ENCODE measurements at regions not wholly inside any gene's neighbourhood (a gene's known extent, or its start where the extent isn't known, plus 50 kb on each side); places are given as distances from the start of the nearest gene placed in this dataset.

GRCh38 chr3:53997476-53997875 is 105.8 kb upstream of the SELENOK start:
- in situ Hi-C loops (cut with MboI) (no loop called here), intact Hi-C loops (cut with micrococcal nuclease) (no loop called here)
- FAIRE-seq (no peak), DNase-seq (ENCODE audit: extremely low read depth in 1 of 4, low spot score in 3 of 4) (no peak), ATAC-seq (no peak)
- Histone ChIP-seq H2AFZ (ENCODE audit: low read depth, low read length) (no peak overlapping the region), H3K27me3 (ENCODE audit: control insufficient read depth in 2 of 2, insufficient read depth in 2 of 2, low read length in 2 of 2) (no peaks in the 10 kb centered on the region), H4K20me1 (replicated peaks; ENCODE audit: control insufficient read depth, insufficient read depth, low read length) (no peaks in the 10 kb centered on the region), H3K4me2 (ENCODE audit: insufficient read depth, low read length) (no peak overlapping the region), H3K4me3 (no peak overlapping the region), H3K9me3 (replicated peaks; ENCODE audit: control insufficient read depth, insufficient read depth, low read depth, low read length) (no peaks in the 10 kb centered on the region), H3K27ac (ENCODE audit: extremely low read depth, low read depth, low read length) (no peak overlapping the region), H3K36me3 (ENCODE audit: control insufficient read depth, insufficient read depth, low read length) (no peaks in the 10 kb centered on the region), H3K9ac (ENCODE audit: insufficient read depth in 1 of 2, low read depth in 2 of 2, low read length in 2 of 2) (no peak overlapping the region), H3K4me1 (replicated peaks in 1 of 2; ENCODE audit: control insufficient read depth in 2 of 2, insufficient read depth in 2 of 2, low read length in 2 of 2) (no peaks in the 10 kb centered on the region), H3K79me2 (ENCODE audit: control insufficient read depth, insufficient read depth, low read length) (no peaks in the 10 kb centered on the region), H3K9me1 (ENCODE audit: control insufficient read depth, insufficient read depth, low read length) (no peaks in the 10 kb centered on the region)
- no TSS peak for BruUV-seq (replicated peaks)
- WGBS (ENCODE audit: insufficient coverage, low coverage, missing lambda C conversion rate): 0% methylated on average over 4 of the region's 4 CpGs
- POLR2A ChIA-PET: no interaction called here
- TF ChIP-seq MYC (IDR thresholded peaks at IDR 0.05; ENCODE audit: low read depth, low read length): no peak
- TF ChIP-seq MYC (CRISPR knock-in tag; IDR thresholded peaks at IDR 0.05; ENCODE audit: borderline replicate concordance, low read depth): no peak
- TF ChIP-seq SP1 (CRISPR knock-in tag; IDR thresholded peaks at IDR 0.05): no peak
- TF ChIP-seq SNIP1 (IDR thresholded peaks at IDR 0.05; ENCODE audit: low read depth): no peak
- no peak for TF ChIP-seq CC2D1A (IDR thresholded peaks at IDR 0.05)
- CTCF ChIA-PET (ENCODE audit: low intra/inter-chr PET ratio): no interaction called here

GRCh38 chr3:53996141-53996874 is 104.6 kb upstream of the SELENOK start:
- no peak overlapping the region for H2AFZ ChIP-seq (ENCODE audit: low read depth, low read length)
- 0% methylated on average over 5 of the region's 7 CpGs for WGBS (ENCODE audit: insufficient coverage, low coverage, missing lambda C conversion rate)
- no TSS peak for BruUV-seq (replicated peaks)
- no peaks in the 10 kb centered on the region for H3K4me1 ChIP-seq (replicated peaks in 1 of 2; ENCODE audit: control insufficient read depth in 2 of 2, insufficient read depth in 2 of 2, low read length in 2 of 2)
- H3K9me1 ChIP-seq (ENCODE audit: control insufficient read depth, insufficient read depth, low read length): no peaks in the 10 kb centered on the region
- in situ Hi-C loops (cut with MboI) (no loop called here), intact Hi-C loops (cut with micrococcal nuclease) (no loop called here)
- POLR2A ChIA-PET: no interaction called here
- H3K27me3 ChIP-seq (ENCODE audit: control insufficient read depth in 2 of 2, insufficient read depth in 2 of 2, low read length in 2 of 2): no peaks in the 10 kb centered on the region
- ATAC-seq: no peak
- no peaks in the 10 kb centered on the region for H4K20me1 ChIP-seq (replicated peaks; ENCODE audit: control insufficient read depth, insufficient read depth, low read length)
- H3K79me2 ChIP-seq (ENCODE audit: control insufficient read depth, insufficient read depth, low read length): no peaks in the 10 kb centered on the region
- H3K27ac ChIP-seq (ENCODE audit: extremely low read depth, low read depth, low read length): no peak overlapping the region
- no peaks in the 10 kb centered on the region for H3K9me3 ChIP-seq (replicated peaks; ENCODE audit: control insufficient read depth, insufficient read depth, low read depth, low read length)
- CTCF ChIA-PET (ENCODE audit: low intra/inter-chr PET ratio): no interaction called here
- FAIRE-seq: no peak
- H3K4me3 ChIP-seq: no peak overlapping the region
- no peaks in the 10 kb centered on the region for H3K36me3 ChIP-seq (ENCODE audit: control insufficient read depth, insufficient read depth, low read length)
- DNase-seq (ENCODE audit: extremely low read depth in 1 of 4, low spot score in 3 of 4): no peak
- no peak overlapping the region for H3K9ac ChIP-seq (ENCODE audit: insufficient read depth in 1 of 2, low read depth in 2 of 2, low read length in 2 of 2)
- H3K4me2 ChIP-seq (ENCODE audit: insufficient read depth, low read length): no peak overlapping the region
- TF ChIP-seq ZNF121 (CRISPR knock-in tag; conservative IDR thresholded peaks at IDR 0.05): no peak
- no peak for TF ChIP-seq MBD1 (CRISPR knock-in tag; IDR thresholded peaks at IDR 0.05)
- no peak for TF ChIP-seq ZBTB1 (CRISPR knock-in tag; IDR thresholded peaks at IDR 0.05; ENCODE audit: borderline replicate concordance, low read depth)
- no peak for TF ChIP-seq POLR2H (tag; IDR thresholded peaks at IDR 0.05; ENCODE audit: low read depth)
- TF ChIP-seq FOXM1 (IDR thresholded peaks at IDR 0.05; ENCODE audit: low read depth): no peak
- TF ChIP-seq FOXM1 (CRISPR knock-in tag; IDR thresholded peaks at IDR 0.05; ENCODE audit: low read depth): no peak
- no peak for TF ChIP-seq POLR3G (IDR thresholded peaks at IDR 0.05; ENCODE audit: extremely low read depth, insufficient read length, insufficient replicate concordance)
- no peak for TF ChIP-seq RBM34 (IDR thresholded peaks at IDR 0.05; ENCODE audit: borderline replicate concordance, insufficient read depth, low read length)
- TF ChIP-seq ZNF740 (CRISPR knock-in tag; IDR thresholded peaks at IDR 0.05): no peak
- TF ChIP-seq ZNF740 (tag; IDR thresholded peaks at IDR 0.05): no peak

All from K562 (cell line).